RWPE1 (cell line): ENCODE measurements at regions not wholly inside any gene's neighbourhood (a gene's known extent, or its start where the extent isn't known, plus 50 kb on each side); places are given as distances from the start of the nearest gene placed in this dataset.
"Not testable (repeated sequence)": the region's sequence is repeated elsewhere in the genome, so short reads cannot be mapped to it uniquely, and the experiment has no call there.

Experiments
- CTCF ChIA-PET: fragments of 350-600 bp; sonication (Branson Sonifier 250); formaldehyde crosslinking; extraction: SDS; loops from one replicate; lab custom pipeline; 2021; lab: Yijun Ruan, JAX
- POLR2A ChIA-PET: fragments of 400-600 bp; formaldehyde crosslinking; extraction: SDS; loops from one replicate; lab custom pipeline; 2020; ENCODE audit warnings: antibody characterized with exemption; ENCODE audit not compliant: low non-redundant PET; lab: Yijun Ruan, JAX
- DNase-seq: peaks from one replicate; pipeline ENCODE4 v3.0.0; 2012; ENCODE audit warnings: low spot score
- H3K27ac ChIP-seq: fragments of 450-650 bp; 2 replicates; pipeline ENCODE4 v1.5.1; 2017
- CTCF ChIP-seq: fragments of 450-650 bp; conservative IDR thresholded peaks from 2 replicates; pipeline ENCODE4 v1.5.1; 2017; ENCODE audit warnings: low read depth, mild to moderate bottlenecking

GRCh38 chr6:15892369-15892768 lies 229.5 kb upstream of the DTNBP1 start:
- no peak for DNase-seq
- TF ChIP-seq CTCF = no peak
- CTCF ChIA-PET = interaction anchor here (0.7 kb wide), 1 partner anchor 58 kb away, joined by 3 read pairs; no protein-coding TSS in a partner anchor
- POLR2A ChIA-PET = no interaction called here
- H3K27ac ChIP-seq = no peak overlapping the region

GRCh38 chr6:15888798-15889772 lies 226.3 kb upstream of the DTNBP1 start:
- CTCF ChIA-PET = interaction anchor here (0.7 kb wide), 1 partner anchor 262 kb away, joined by 4 read pairs; no protein-coding TSS in a partner anchor
- POLR2A ChIA-PET = no interaction called here
- H3K27ac ChIP-seq = no peak overlapping the region
- DNase-seq = no peak
- no peak for TF ChIP-seq CTCF

GRCh38 chr6:15887491-15888461 lies 224.9 kb upstream of the DTNBP1 start:
- ChIA-PET CTCF (interaction anchor here (0.6 kb wide), 1 partner anchor 35 kb away, joined by 4 read pairs; no protein-coding TSS in a partner anchor), POLR2A (no interaction called here)
- no peak for TF ChIP-seq CTCF
- DNase-seq = no peak
- H3K27ac ChIP-seq = no peak overlapping the region

GRCh38 chr6:15885624-15886023 lies 222.8 kb upstream of the DTNBP1 start:
- no peak overlapping the region for H3K27ac ChIP-seq
- no peak for DNase-seq
- CTCF ChIA-PET = no interaction called here
- POLR2A ChIA-PET = no interaction called here
- TF ChIP-seq CTCF = no peak

GRCh38 chr6:15883593-15883992 lies 220.8 kb upstream of the DTNBP1 start:
- POLR2A ChIA-PET, CTCF ChIA-PET, H3K27ac ChIP-seq, DNase-seq: not testable (repeated sequence)

- DNase-seq = no peak
- TF ChIP-seq CTCF = no peak
- POLR2A ChIA-PET = no interaction called here
- H3K27ac ChIP-seq = no peak overlapping the region
- CTCF ChIA-PET = interaction anchor here (0.6 kb wide), 1 partner anchor 80 kb away, joined by 3 read pairs; no protein-coding TSS in a partner anchor
Measured at GRCh38 chr6:15882915-15883314, 220.1 kb upstream of the DTNBP1 start.
